Limb (tissue), 2 donors: ENCODE measurements at regions not wholly inside any gene's neighbourhood (a gene's known extent, or its start where the extent isn't known, plus 50 kb on each side); places are given as distances from the start of the nearest gene placed in this dataset.

Experiments used
- DNase-seq, 2 donors: peaks; one replicate each; pipeline ENCODE4 v3.0.0-alpha.2; 2016; ENCODE audit errors: extremely low spot score in 2 of 2

GRCh38 chr1:96259399-96259798 lies 462.2 kb upstream of the PTBP2 start:
- DNase-seq = no peak

- no peak for DNase-seq
Measured at GRCh38 chr1:96281491-96281890, 440.1 kb upstream of the PTBP2 start.

DNA sequence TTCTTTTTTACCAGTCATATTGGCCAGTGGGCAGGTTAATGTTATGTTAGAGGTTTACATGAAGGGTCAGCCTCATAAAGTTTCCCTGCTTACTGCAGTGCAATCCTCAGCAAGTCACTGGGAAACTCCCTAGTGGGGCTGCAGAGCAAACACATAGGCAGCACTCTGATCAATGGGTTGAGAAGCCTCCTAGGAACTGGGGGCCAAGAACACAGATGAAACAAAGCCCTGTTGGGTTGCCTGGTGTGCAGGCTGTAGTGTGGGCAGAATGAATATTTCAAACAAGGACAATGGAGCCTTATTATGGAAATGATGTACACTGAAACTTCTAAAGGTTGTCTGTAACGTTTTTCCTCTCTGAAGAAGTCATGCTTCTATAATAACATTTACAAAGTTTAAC lies 431.6 kb upstream of the PTBP2 start:
- DNase-seq = no peak

GRCh38 chr1:96290801-96291200 lies 430.8 kb upstream of the PTBP2 start:
- DNase-seq = no peak

- no peak for DNase-seq
Measured at GRCh38 chr1:96291468-96291867, 430.1 kb upstream of the PTBP2 start.

- DNase-seq = no peak
Measured at GRCh38 chr1:96292141-96292540, 429.4 kb upstream of the PTBP2 start.

GRCh38 chr1:96296991-96297390 lies 424.6 kb upstream of the PTBP2 start:
- DNase-seq = no peak

GRCh38 chr1:96306809-96307560 lies 414.6 kb upstream of the PTBP2 start:
- DNase-seq = no peak

GRCh38 chr1:96308314-96308713 lies 413.3 kb upstream of the PTBP2 start:
- DNase-seq = no peak

GRCh38 chr1:96309783-96310182 lies 411.8 kb upstream of the PTBP2 start:
- DNase-seq = no peak

DNA sequence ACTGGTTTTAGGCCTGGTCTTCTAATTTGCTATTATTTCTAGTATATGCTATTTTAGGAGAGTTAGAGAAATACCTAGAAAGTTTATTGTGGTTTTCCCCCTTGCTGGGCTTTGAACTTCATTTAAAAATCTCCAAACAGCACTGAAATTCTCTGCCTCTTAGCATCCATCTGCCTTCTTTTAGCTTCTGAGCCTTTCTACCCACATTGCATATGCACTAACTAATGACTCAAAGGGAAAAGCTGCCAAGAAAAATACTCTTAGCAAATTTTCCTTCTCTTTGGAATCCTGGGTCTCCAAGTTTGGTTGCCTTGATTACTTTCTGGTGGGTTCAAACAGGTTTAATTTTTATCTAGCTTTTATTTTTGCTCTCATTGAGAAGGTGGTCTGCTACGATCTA lies 408.4 kb upstream of the PTBP2 start:
- no peak for DNase-seq

- no peak for DNase-seq
Measured at GRCh38 chr1:96329121-96329520, 392.5 kb upstream of the PTBP2 start.

- DNase-seq = no peak
Measured at GRCh38 chr1:96331596-96331995, 390.0 kb upstream of the PTBP2 start.

- DNase-seq = no peak
Measured at GRCh38 chr1:96333522-96334235, 387.9 kb upstream of the PTBP2 start.

DNA sequence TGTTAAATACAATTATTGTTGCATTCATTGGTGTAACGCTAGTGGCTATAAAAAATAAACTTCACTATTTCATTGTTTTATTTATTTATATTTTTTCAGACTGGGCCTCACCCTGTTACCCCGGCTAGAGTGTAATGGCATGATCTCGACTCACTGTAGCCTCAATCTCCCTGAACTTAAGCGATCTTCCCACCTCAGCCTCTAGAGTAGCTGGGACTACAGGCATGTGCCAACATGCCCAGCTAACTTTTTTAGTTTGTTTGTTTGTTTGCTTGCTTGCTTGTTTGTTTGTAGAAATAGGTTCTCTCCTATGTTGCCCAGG lies 387.4 kb upstream of the PTBP2 start:
- DNase-seq = no peak

GRCh38 chr1:96338622-96339021 lies 383.0 kb upstream of the PTBP2 start:
- no peak for DNase-seq

DNA sequence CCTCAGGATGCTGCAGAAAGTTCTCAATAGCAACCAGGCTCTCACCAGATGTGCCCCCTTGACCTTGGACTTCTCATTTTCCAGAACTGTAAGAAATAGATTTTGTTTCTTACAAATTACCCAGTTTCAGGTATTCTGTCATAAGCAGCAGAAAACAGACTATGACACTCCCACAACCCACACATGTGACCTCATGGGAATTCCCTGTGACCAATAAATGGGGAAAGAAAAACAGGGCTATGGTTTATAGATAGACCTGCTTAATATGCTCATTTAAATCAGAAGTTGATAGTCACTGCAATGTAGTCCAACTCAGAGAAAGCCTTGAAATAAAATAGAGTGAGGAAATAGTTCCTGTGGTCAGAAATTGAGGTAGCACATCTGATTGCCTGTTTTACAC lies 380.9 kb upstream of the PTBP2 start:
- no peak for DNase-seq

- no peak for DNase-seq
Measured at GRCh38 chr1:96346719-96347118, 374.9 kb upstream of the PTBP2 start.

DNA sequence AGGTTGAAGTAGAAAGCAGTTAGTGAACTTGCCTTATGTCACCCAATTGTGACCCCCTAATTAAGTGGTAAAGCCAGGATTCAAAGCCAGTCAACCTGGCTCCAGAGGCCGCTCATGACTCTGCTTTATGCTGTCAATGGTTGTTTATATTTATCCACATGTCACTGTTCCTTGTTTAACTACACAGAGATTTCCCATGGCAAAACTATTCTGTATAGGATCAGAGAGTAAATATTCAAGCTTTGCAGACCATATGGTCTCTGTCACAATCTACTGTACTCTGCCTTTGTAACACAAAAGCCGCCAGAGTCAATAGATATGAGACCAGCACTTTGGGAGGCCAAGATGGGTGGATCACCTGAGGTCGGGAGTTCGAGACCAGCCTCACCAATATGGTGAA lies 371.7 kb upstream of the PTBP2 start:
- no peak for DNase-seq

DNA sequence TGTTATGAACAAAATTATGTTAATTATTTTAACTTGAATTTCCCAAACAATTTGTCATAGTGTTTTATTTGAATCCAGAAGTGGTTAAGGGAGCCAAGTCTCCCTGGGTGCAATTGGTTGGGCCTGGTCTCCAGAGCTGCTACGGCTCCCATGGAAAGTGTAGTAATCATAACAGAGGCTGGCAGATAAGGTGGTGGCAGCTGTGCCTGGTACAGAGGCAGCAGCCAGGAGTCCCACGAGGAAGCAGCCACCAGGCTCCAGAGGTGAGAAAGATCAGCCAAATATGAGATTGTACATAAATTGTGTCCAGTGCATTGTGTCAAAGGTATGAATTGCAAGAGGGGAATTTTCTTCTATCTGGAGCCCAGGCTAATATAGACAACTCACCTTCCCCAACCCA lies 368.9 kb upstream of the PTBP2 start:
- DNase-seq = no peak

GRCh38 chr1:96355521-96355920 lies 366.1 kb upstream of the PTBP2 start:
- DNase-seq = no peak

DNA sequence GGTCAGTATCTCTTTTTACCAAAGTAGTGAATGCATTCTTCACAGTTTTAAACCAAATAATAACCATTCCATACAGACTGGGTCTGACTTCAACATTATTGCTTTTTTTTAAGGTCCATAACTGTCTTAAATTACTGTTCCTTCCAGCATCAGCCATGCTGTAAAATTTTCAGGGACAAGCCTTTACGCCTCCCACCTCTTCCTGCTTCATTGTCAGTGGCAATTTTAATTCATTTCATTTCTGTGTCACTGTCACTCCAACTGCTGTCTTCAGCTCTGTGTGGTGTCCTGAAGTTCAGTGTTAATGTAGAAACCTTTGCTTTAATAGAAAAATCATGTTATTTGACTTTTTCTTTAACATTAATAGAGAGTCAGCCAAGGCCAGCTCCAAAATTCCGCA lies 365.6 kb upstream of the PTBP2 start:
- no peak for DNase-seq

- DNase-seq = no peak
Measured at GRCh38 chr1:96357141-96357765, 364.3 kb upstream of the PTBP2 start.
